ENCODE measurements at regions not wholly inside any gene's neighbourhood (a gene's known extent, or its start where the extent isn't known, plus 50 kb on each side); places are given as distances from the start of the nearest gene placed in this dataset.
"Not testable (repeated sequence)": the region's sequence is repeated elsewhere in the genome, so short reads cannot be mapped to it uniquely, and the experiment has no call there.

DNA sequence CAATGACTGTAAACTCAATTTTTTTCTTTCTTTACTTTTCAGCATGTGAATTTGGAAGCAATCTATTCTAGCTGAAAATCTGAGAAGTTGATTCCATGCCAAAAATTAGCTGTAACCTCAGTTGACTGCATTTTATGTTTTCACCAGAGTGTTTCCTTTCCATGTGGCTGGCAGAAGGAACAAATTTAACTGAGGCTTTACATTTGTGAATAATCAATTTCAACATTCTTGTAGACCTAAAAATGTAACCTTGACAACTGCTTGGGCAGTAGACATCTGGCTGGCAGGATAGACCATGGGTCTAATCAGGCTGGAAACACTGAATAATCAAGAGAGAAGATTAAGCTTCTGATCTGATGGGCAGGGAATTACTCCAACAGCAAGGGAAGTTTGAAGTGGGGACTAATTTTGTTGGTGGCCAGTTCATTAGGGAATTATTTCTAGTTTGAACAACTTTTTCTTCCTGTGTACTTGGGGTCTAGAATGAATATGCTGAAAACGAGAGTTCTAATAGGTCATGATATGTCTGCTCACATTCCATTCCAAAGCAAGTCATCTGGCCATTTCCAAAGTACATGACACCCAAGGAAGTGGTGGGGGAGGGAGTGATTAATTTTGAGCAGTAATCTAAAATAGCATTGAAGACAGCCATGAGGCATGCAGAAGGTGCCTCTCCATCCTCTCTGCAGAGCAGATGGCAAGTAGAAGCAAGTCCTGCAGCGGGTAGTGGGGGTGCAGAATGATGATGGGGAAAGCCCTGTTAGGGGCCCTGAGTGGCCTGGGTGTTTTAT lies 68.2 kb downstream of the ATP23 start:
- ATAC-seq: no peak

DNA sequence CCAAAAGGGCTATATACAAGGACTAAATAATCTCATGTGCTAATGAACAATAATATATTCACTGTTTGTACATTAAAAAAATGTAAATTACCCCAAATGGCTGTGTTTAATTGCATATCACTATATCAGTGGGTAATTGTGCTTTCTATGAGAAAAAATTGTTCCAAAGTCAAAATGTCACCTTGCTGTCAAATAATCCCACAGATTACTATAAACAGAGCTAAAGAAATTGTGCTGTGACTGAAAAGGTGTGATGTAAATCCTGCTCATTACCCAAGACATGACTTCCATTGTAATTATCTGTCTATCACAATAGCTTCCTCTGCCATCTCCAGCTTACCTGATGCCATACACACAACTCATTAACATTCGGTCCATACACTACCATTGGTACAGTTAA lies 70.3 kb downstream of the ATP23 start:
- ATAC-seq: no peak

DNA sequence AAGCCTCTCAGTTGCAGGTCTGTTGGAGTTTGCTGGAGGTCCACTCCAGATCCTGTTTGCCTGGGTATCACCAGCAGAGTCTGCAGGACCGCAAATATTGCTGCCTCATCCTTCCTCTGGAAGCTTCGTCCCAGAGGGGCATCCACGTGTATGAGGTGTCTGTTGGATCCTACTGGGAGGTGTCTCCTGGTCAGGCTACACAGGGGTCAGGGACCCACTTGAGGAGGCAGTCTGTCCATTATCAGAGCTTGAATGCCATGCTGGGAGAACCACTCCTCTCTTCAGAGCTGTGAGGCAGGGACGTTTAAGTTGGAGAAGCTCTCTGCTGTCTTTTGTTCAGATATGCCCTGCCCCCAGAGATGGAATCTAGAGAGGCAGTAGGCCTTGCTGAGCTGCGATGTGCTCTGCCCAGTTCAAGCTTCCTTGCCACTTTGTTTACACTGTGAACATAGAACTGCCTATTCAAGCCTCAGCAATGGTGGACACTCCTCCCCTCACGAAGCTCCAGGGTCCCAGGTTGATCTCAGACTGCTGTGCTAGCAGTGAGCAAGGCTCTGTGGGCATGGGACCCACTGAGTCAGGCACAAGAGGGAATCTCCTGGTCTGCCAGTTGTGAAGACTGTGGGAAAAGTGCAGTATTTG lies 81.1 kb downstream of the ATP23 start:
- ATAC-seq: not testable (repeated sequence)

DNA sequence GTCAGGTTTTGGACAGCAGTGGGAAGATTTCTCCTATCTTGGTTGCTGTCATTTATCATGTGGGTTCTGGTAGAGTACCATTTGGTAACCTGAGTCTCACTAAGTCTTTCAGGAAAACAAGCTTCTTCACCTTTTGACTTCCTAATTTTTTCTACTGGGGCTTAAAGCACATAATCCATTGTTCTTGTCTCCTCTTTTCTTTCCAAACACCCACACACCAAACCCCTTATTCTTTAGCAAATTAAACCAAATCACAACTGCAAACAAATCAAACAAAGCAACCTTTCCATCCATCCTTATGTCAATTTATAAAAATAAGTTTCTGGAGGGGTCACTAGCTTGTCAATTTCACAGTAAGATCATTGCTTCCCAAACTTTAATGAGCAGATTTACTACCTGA lies 84.1 kb downstream of the ATP23 start:
- ATAC-seq: no peak

DNA sequence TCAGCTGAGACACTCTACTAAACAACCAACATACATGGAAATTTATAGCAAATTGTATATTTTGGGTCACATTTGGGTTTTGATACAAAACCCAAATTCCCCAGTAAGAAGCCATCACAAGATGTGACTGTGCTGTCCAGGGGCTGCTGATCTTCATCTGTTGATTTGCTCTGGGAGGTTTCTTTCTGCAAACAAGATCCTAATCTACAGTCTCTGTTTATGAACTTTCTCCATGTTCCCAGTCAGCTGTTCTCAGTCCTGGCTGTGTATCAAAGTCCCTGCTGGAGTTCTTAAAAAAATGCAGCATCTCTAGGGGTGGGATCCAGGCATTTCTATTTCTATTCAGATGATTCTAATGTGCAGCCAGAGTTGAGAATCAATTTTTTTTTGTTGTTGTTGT lies 85.1 kb downstream of the ATP23 start:
- ATAC-seq: no peak

- peak; percentile 25 for ATAC-seq
Measured at GRCh38 chr12:58026897-58027891, 85.8 kb downstream of the ATP23 start.

DNA sequence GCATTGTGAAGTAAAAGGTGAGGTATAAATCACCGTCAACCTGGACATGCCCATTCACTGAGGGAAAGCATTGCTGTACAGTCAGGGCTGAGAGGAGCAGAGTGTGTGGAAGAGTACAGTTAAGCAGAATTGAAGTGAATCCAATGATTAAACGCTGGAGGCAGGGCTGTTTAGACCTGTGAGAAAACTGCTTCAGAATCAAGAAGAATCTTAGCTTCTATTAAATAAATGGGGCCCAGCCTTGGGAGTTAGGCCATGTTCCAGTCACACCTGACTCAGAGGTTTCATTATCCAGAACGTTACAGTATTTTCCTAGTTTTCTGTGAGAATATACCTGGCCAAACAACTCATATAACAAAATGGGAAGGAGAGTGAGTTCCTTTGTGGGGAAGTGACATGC lies 86.9 kb downstream of the ATP23 start:
- ATAC-seq: peak; percentile 80

DNA sequence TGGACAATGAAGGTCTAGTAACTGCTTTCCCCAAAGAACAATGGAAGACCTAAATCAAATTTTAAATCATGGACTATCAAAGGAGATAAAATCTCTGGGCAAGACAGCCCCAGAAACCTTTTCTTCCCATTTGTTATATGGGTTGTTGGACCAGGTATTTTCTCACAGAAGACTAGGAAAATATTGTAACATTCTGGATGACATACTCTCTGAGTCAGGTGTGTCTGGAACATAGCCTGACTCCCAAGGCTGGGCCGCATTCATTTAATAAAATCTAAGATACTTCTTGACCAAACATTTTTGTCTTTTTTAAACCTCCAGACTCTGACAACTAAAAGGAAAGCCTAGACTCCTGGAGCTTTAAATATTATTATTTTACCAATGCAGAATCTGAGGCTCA lies 87.9 kb downstream of the ATP23 start:
- ATAC-seq: peak; percentile 40

GRCh38 chr12:58030566-58031279 lies 89.4 kb downstream of the ATP23 start:
- peak; percentile 92 for ATAC-seq

- no peak for ATAC-seq
Measured at GRCh38 chr12:58032156-58032555, 90.8 kb downstream of the ATP23 start.

DNA sequence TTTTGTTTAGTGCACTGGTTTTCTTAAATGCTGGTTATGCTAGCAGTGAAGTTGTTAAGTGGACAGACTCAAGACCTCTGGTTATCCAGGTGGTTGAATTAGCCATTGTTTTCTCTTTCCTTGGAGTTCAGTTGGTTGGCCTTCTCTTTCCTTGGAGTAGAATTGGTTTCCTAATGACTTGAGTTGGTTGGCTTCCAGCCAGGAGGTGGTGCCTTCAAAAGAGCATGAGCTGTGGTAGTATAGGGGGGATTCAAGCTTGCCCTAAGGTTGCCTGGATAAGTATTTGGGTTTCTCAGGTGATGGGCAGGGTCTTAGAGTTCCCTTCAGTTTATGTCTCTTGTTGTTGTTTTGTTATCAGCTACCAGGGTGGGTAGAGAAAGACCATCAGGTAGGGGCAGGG lies 92.5 kb downstream of the ATP23 start:
- ATAC-seq: no peak

DNA sequence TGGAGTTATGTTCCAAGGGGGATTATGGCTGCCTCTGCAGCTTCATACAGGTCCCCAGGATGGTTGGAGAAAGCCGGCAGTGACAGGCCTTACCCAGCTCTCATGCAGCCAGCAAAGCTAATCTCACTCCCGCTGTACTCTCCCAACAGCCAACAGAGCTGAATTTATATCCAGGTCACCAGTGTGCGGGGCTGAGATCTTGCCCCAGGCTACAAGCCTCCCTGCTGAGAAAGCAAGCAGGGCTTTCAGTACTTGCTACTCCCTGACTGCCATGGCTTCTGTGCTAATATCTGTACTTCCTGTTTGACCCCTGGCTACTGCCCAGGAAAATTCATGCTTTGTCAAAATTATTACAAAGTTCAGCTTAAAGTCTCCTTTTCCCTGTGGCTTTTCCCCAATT lies 92.9 kb downstream of the ATP23 start:
- ATAC-seq: peak; percentile 45

- ATAC-seq: peak; percentile 61
Measured at GRCh38 chr12:58034712-58035111, 93.3 kb downstream of the ATP23 start.

- ATAC-seq: no peak
Measured at GRCh38 chr12:58041441-58041840, 100.1 kb downstream of the ATP23 start.

GRCh38 chr12:58044966-58045365 lies 103.6 kb downstream of the ATP23 start:
- no peak for ATAC-seq

GRCh38 chr12:58046271-58046670 lies 104.9 kb downstream of the ATP23 start:
- ATAC-seq: no peak

DNA sequence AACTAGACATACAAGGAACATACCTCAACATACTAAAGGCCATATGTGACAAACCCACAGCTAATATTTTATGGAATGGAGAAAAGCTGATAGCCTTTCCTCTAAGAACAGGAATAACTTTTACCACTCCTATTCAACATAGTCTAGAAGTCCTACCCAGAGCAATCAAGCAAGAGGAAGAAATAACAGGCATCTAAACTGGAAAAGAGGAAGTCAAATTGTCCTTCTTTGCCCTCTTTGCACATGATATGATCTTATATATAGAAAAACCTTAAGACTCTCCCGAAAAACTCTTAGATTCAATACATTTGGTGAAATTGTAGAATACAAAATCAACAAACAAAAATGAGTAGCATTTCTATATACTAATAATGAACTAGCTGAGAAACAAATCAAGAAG lies 110.0 kb downstream of the ATP23 start:
- no peak for ATAC-seq

DNA sequence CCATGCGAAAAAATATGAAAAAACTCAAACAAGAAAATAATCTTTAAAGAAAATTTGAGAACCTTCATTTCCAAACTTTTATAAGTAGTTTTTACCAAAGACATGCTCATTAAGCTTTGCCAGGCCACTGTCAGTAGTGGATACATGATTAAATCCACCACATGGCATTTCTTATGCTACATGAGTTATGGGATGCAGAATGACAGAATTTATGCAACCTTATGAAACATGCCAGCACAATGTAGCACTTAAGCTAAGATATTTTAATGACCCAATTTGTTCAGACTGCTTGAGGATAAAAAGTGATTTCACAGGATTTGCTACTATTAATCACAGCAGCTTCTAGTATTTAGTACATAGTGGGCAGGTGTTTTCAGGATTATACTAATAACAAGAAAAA lies 123.3 kb downstream of the ATP23 start:
- peak; percentile 79 for ATAC-seq

DNA sequence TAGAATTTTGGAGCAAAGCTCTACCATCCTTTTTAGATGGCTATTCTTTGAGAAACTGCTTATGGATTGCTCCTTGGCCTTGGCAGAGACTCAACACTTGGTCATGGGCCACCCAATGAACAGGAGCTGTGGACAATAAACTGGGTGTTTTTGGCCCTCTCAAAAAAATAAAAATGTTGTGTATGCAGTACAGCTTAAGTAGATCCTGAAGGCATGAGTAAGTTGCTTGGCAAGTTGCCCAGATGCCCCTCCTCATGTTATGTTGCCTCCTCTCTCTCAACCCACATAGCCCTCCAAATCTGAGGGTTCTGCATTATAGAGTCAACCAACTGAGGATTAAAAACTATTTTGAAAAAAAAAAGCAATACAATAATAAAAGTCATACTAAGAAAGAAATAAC lies 124.9 kb downstream of the ATP23 start:
- no peak for ATAC-seq

DNA sequence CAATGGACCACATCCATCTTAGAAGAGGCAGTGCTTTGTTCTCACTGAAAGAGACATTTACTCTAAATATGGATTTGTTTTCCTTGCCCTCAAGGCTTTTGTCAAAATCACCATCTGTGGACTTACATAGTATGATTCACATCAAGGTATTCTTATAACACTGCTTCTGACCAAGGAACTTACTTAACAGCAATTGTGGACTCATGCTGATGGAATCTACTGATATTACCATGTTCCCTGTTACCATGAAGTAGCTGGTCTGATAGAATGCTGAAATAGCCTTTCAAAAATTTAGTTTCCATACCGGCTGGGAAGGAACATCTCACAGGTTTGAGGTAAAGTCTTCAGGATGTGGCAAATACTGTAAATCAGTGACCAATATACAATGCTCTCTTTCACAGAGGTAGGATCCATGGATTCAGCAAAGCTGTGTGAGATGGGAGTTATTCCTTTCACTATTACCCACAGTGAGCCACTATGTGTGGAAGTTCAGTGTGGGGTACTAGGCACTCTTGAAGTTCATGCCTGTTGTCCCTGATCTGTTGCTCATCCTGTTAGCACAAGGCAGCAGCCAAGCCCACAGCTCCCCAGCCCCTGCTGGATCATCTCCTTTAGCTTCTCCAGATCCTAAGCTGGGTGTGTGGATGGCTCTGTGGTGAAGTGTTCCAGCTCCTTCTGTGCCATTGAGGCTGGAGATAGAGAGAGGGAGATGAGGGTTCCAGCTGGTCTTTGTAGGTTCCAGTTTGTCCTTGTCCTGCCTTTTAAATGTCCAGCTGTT lies 126.4 kb downstream of the ATP23 start:
- peak; percentile 83 for ATAC-seq

GRCh38 chr12:58068706-58069105 lies 127.3 kb downstream of the ATP23 start:
- no peak for ATAC-seq

Data from esophagus mucosa (tissue), 1 donor.